ENCODE measurements at regions not wholly inside any gene's neighbourhood (a gene's known extent, or its start where the extent isn't known, plus 50 kb on each side); places are given as distances from the start of the nearest gene placed in this dataset.

DNA sequence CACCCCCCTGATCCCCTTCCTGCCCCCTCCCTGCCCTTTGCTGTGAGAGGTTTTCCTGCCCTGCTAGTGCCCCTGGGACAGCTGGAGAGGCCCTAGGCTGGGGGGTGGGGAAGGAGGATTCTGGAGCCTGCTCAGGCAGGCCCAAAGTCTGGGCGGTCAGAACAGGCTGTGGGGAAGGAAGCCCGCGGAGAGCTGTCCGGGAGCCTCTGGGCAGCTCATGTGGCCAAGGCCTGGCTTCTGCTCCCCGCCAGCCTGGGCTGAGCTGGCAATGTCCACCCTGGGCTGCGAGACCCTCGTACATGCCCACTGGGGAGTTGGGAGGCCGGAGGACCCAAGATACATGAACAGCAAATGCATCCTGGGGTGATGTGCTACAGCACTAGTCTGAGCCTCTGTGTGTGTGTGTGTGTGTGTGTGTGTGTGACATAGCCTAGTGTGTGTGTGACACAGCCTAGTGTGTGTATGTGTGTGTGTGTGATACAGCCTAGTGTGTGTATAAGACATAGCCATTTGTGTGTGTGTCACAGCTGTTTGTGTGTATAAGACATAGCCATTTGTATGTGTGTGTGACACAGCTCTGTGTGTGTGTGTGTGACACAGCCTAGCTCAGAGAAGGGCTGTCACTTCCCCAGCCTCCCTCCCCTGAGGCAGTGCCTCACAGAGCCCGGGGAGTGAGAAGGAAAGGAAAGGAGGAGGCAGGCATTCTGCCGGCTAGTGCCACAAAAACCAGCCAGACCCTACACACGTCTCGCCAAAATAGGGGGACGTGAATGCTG lies 201.4 kb upstream of the CIBAR2 start:
- no peak for DNase-seq

DNA sequence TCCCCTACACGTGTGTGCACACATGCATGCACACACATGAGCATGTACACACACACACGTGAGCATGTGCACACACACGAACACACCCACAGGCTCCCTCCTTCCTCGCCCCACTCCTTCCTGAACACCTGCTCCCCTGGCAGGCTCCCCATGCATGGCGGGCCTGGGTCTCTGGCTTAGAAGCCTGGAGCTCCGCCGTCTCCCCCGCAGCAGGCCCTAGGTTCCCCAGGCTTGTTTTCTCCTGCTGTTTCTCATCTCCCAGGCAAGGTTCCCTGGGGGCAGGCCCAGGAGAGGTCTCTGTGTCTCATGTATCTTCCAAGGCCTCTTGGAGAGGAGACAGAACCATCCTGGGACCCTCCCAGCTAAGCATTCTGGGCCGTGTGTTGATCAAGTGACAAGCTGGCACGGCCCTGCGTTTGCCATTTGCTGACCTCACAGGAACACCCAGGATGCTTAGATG lies 202.3 kb upstream of the CIBAR2 start:
- DNase-seq, result no peak

GRCh38 chr16:85315866-85316265 lies 203.6 kb upstream of the CIBAR2 start:
- no peak for DNase-seq

DNA sequence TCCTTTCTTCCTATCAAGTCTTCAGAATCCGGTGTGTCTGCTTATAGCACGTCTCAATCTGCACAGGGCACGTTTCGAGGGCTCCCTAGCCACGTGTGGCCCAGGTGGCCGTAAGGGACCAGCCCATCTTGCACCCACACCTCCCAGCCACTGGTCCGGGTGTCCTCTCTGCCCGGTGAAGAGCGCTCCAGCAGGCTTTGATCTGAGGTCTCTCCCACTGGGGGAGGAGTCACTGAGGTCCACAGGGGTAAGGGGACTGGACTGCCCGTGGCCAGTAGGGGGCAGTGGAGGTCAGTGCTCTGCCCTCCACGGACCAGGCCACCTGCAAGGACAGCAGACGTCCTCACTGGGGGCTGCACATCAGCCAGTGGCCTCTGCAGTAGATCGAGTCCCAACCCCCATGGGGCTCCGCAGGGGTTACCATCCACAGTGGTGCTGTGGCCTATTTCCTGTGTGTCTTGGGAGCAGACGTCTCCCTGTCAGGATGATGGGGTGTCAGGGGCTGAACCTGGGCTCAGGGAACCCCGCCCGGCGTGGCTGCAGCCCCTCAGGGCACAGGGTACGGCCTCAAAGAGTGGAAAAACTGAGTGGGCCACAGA lies 204.1 kb upstream of the CIBAR2 start:
- no peak for DNase-seq

DNA sequence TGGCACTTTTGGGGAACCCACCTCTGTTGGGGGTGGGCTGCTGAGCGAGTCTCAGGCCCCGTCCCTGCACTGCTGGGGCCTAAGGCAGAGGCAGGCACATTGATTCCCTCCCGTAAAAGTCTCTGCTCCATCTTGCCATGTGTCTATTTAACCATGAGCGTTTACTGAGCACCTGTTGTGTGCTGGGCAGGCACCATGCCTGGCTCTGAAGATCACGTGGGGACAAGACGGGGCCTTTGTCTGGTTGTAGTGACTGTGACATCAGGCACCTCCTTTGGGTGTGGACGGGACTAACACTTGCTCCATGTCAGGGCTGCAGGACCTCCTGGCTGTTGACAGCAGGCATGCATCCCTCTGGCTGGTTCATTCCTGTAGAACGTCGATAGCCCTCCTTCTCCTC lies 204.7 kb upstream of the CIBAR2 start:
- no peak for DNase-seq

GRCh38 chr16:85317704-85318103 lies 205.4 kb upstream of the CIBAR2 start:
- no peak for DNase-seq

- DNase-seq, result no peak
These were observed 207.1 kb upstream of the CIBAR2 start for GRCh38 chr16:85319208-85319983.

DNA sequence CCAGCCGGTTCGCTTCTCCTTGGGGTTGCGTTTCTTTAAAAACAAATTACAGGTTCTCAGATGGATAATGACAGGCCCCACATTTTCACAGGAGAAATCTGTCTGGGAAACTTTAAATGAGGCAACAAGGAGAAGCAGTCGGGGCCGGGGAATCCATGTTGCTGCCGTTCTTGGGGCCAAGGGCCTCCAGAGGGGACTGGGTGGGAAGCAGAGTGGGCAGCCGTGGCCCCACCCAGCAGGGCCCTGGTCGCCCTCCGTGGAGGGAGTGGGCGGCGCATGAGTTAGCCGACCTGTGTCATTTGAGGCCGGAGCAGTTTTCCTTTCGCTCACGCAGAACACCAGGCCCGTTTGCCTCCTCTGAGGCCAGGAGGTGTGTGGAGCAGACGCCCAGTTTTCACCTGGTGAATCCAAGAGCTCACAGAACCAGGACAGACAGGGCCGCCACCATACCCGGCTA lies 207.7 kb upstream of the CIBAR2 start:
- DNase-seq, result no peak

DNA sequence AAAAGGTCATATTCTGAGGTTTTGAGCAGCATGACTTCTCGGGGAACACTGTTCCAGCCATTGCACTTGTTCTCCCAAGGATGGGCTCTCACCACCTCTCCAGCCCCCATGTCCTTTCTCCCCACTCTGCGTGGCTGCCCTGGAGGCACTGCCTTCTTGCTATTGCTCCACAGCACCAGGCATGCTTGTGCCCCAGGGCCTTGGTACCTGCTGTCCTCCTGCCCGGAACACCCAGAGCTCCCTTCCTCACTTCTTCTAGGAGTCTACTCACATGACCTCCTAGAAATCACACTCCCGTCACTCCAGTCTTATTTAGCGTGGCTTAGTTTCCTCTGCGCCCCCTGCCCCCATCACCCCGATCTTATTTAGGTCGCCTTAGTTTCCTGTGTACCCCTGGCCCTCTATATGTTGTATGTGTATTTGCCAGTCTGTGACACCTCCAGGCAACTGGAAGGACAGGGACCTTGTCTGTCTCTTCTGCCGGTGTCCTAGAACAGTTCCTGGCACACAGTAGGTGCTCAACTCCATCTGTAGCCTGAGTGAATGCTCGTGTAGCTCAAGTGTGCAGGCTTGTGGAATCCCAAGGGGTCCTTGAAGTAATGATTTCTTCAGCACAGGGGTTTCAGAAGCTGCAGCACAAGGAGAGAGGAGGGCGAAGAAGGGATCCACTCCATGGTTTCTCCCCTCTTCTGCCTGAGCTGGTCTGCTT lies 208.6 kb upstream of the CIBAR2 start:
- no peak for DNase-seq

DNA sequence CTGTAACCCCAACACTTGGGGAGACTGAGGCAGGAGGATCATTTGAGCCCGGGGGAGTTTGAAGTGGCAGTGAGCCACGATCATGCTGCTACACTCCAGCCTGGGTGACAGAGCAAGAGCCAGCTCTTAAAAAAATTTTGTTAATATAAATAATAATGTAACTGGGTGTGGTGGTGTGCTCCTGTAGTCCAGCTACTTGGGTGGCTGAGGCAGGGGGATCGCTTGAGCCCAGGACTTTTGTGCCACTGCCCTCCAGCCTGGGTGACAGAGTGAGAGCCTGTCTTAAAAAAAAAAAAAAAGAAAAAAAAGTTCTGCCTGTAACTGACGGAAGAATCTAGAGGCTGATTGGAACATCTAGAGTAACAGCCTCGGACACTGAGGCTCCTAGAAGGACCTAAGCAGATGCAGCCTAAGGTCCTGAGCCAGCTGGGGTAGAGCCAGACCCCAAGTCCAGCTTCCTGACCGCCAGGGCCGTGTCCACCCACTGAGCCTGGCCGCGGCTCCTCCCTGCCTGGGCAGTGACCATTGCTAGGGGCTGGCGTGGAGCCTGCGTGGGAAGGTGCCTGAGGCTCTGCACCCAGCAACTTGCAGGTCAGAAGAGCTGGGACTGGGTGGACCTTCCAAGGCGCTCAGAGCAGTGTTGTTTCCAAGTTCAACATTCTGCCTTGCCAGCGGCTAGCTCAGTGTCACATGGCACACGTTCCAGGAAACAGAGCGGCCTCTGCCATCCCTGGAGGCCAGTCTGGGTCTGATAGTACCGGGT lies 209.4 kb upstream of the CIBAR2 start:
- peak; percentile 89 for DNase-seq

GRCh38 chr16:85323230-85323960 lies 211.1 kb upstream of the CIBAR2 start:
- no peak for DNase-seq

- no peak for DNase-seq
These were observed 211.6 kb upstream of the CIBAR2 start for GRCh38 chr16:85323961-85324253.

DNA sequence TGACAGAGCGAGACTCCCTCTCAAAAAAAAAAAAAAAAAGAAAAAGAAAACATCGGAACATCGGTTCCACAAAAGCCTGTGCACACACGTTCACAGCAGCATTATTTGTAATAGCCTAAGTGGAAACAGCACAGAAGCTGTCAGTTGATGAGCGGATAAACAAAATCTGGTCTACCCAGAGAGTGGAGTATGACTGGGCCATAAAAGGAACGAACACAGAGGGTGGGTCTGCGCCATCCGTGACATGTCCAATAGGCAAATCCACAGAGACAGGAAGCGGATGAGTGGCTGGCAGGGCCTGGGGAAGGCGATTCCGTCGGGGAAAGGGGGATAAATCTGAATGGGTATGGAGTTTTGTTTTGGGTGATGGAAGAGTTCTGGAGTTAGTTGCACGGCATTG lies 212.2 kb upstream of the CIBAR2 start:
- no peak for DNase-seq

DNA sequence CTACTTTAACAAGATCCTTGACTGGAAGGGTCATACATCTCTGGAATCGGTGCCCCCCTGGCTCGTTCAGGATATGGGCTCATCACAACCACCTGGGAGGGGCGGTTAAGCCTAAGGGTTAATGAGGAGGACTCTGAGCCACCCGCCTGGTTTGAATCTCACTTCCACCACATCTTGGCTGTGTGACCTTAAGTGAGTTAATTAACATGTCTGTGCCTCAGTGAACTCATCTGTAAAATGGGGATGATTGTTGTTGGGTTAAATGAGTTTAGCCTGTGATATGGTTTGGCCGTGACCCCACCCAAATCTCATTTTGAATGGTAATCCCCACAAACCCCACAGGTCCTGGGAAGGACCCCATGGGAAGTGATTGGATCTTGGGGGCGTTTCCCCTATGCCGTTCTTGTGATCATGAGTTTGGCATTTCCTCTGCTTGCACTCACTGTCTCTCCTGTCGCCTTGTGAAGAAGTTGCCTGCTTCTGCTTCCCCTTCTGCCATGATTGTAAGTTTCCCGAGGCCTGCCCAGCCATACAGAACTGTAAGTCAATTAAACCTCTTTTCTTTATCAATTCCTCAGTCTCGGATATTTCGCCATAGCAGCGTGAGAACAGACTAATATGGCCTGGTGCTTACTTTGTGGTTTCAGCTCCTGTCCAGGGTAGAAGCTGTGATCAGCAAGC lies 214.0 kb upstream of the CIBAR2 start:
- no peak for DNase-seq

DNA sequence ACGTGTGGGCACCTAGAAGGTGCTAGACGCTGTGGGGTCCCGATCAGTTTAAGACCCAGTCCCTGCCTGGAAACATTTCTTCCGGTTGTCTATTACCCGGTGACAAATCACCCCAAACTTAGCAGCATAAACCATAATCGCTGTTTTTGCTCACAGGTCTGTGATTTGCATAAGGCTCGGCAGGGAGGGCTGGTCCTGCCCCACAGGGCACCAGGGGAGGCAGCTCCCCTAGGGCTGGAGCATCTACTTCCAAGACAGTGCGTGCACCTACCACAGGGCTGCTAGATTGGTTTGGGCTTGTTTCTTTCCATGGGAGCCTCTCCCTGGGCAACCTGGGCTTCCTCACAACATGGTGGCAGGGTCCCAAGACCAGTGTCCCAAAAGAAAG lies 214.5 kb upstream of the CIBAR2 start:
- no peak for DNase-seq

- DNase-seq, result no peak
These were observed 215.7 kb upstream of the CIBAR2 start for GRCh38 chr16:85327731-85328675.

- DNase-seq, result no peak
These were observed 216.4 kb upstream of the CIBAR2 start for GRCh38 chr16:85328676-85329058.

DNA sequence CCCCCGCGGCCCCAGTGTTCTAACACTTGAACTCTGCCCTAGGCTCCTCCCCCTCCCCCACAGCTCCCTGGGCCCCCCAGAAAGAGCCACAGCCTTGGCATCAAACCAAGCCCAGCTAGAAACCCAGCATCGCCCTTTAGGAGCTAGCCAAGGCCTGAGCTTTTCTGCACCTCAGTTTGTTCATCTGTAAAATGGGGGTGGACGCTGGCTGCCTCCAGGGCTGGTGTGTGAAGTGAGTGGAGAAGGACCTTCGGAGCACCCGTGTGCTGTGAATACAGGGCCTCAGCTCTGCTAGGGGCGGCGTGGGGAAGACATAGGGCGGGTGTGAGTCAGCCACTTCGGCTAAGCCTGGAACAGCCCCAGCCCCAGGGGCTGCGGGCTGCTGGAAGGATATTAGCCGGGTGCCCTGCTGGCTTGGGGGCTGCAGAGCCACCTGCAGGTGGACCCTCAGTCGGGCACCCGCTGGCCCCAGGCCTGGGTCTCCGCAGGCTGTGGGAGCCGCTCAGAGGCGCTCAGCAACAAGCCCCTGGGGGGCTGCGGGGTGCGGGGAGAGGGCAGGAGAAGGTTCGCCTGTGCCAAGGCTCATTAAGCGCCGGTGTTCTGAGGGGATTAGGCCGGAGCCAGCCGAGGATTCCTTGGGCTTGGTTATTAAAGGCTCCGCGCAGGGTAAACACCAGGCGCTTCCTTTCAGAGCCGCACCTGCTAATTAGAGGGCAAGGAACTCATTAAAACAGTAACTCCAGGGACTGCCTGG lies 217.0 kb upstream of the CIBAR2 start:
- no peak for DNase-seq

DNA sequence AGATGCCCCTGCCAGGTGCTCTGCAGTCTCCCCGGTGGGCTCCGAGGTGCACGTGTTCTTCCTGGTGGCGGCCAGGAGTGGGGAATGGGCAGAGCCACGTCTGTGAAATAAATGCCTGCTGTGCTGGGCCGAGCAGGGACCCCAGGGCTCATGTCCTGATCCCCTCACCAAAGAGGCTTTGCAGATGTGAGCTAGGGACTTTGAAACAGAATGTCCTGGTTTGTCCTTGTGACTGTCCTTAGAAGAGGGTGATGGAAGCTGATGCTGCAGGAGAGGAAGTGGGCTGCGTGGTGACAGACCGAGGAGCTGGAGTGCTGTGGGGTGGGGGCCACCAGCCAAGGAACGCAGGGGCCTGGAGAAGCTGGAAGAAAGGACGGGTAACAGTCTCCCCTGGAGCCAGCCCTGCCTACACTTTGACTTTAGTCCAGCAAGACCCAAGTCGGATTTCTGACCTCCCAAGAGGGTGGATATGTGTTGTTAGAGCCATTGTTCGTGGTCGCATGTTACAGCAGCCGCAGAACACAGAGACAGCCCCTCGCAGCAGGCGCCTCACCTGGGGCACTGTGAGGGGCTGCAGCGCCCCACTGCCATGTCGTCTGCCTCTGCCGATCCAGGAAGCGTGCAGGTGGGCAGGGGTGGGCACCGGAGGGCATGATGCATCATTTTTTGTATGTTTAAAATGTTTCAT lies 217.9 kb upstream of the CIBAR2 start:
- no peak for DNase-seq

Data from GOT3 (cell line).